SK-N-MC (cell line): ENCODE measurements at regions not wholly inside any gene's neighbourhood (a gene's known extent, or its start where the extent isn't known, plus 50 kb on each side); places are given as distances from the start of the nearest gene placed in this dataset.

Experiments
- EZH2 ChIP-seq: fragments of 200-600 bp; sonication (generic); IDR thresholded peaks from one replicate; pipeline ENCODE4 v1.6.1; 2017; ENCODE audit warnings: antibody characterized with exemption
- FOXP2 ChIP-seq: optimal IDR thresholded peaks from 2 replicates; pipeline ENCODE3; 2011; ENCODE audit warnings: mild to moderate bottlenecking, moderate library complexity; ENCODE audit not compliant: insufficient read depth; ENCODE audit errors: extremely low read length, control extremely low read depth
- POLR2AphosphoS5 ChIP-seq: IDR thresholded peaks from 2 replicates; pipeline ENCODE4 v1.6.1; 2012; ENCODE audit warnings: mild to moderate bottlenecking, low read depth, low read length, borderline replicate concordance

GRCh38 chr12:107857191-107857590 lies 82.7 kb downstream of the ASCL4 start:
- TF ChIP-seq EZH2 (no peak), POLR2AphosphoS5 (no peak), FOXP2 (no peak)
